Natural killer cell (primary cell): ENCODE measurements at regions not wholly inside any gene's neighbourhood (a gene's known extent, or its start where the extent isn't known, plus 50 kb on each side); places are given as distances from the start of the nearest gene placed in this dataset.

Experiments
- ATAC-seq, 3 donors: fragments of 150-1000 bp in 2 of 3; fragments of 200-7000 bp in 1 of 3; cut with Tn5 transposase; 1 replicate in 1 of 3; 2 replicates in 2 of 3; pipeline ENCODE4 v1.10.0; 2021; ENCODE audit warnings: mild to moderate bottlenecking in 2 of 3, moderate library complexity in 2 of 3
- DNase-seq, 2 donors: peaks; one replicate each; pipeline versions ENCODE4 v3.0.0 to v3.0.0-alpha.2; 2013 to 2021; ENCODE audit warnings: mixed read lengths in 1 of 2
- H3K27ac ChIP-seq: one replicate; pipeline ENCODE4 v1.5.1; 2013; ENCODE audit warnings: mild to moderate bottlenecking, low read length
- H3K27me3 ChIP-seq: one replicate; pipeline ENCODE4 v1.6.1; 2013; ENCODE audit warnings: low read length; ENCODE audit not compliant: control insufficient read depth, insufficient read depth
- H3K36me3 ChIP-seq: one replicate; pipeline ENCODE4 v1.6.1; 2013; ENCODE audit warnings: low read length; ENCODE audit not compliant: control insufficient read depth, insufficient read depth
- H3K4me1 ChIP-seq: one replicate; pipeline ENCODE4 v1.6.1; 2013; ENCODE audit warnings: low read length; ENCODE audit not compliant: control insufficient read depth, insufficient read depth
- H3K4me3 ChIP-seq: one replicate; pipeline ENCODE4 v1.5.1; 2013; ENCODE audit warnings: low read length
- H3K9me3 ChIP-seq: one replicate; pipeline ENCODE4 v1.6.1; 2013; ENCODE audit warnings: low read length; ENCODE audit not compliant: control insufficient read depth, insufficient read depth
- H3K27ac Mint-ChIP-seq, 2 donors: one replicate each; pipeline ENCODE4 v1.8.0; 2022; ENCODE audit warnings: mild to moderate bottlenecking in 2 of 2, mixed read lengths in 2 of 2, moderate library complexity in 1 of 2
- H3K27me3 Mint-ChIP-seq, 2 donors: one replicate each; pipeline ENCODE4 v1.8.0; 2022; ENCODE audit warnings: low read depth in 2 of 2, mixed read lengths in 2 of 2
- H3K36me3 Mint-ChIP-seq: one replicate; pipeline ENCODE4 v1.8.0; 2022; ENCODE audit warnings: mixed read lengths
- H3K4me1 Mint-ChIP-seq, 2 donors: one replicate each; pipeline ENCODE4 v1.8.0; 2022; ENCODE audit warnings: mixed read lengths in 2 of 2
- H3K4me3 Mint-ChIP-seq: one replicate; pipeline ENCODE4 v1.8.0; 2022; ENCODE audit warnings: mild to moderate bottlenecking, moderate library complexity, mixed read lengths
- H3K9me3 Mint-ChIP-seq, 2 donors: one replicate each; pipeline ENCODE4 v1.8.0; 2022; ENCODE audit warnings: mixed read lengths in 2 of 2
- CTCF ChIP-seq: fragments of 200-600 bp; IDR thresholded peaks from one replicate; pipeline ENCODE4 v1.8.0; 2022; ENCODE audit warnings: antibody characterized with exemption
- WGBS: methylation state at CpG from one replicate; pipeline ENCODE4 v1.1.7; 2013; ENCODE audit warnings: missing lambda C conversion rate; ENCODE audit not compliant: insufficient coverage; 5-methylcytosine and 5-hydroxymethylcytosine counted together
- intact Hi-C: fragments of 100-400 bp; cut with micrococcal nuclease; formaldehyde crosslinking; loops from one replicate; pipeline ENCODE4 v1.14.2; 2022

GRCh38 chr11:81039916-81040524 is 1599.2 kb upstream of the TENM4 start:
- TF ChIP-seq CTCF: no peak
- Histone ChIP-seq H3K27me3 (no peaks in the 10 kb centered on the region), H3K4me3 (no peak overlapping the region), H3K27ac (no peak overlapping the region), H3K4me1 (no peaks in the 10 kb centered on the region), H3K9me3 (peaks cover 4% of the 10 kb centered on the region), H3K36me3 (no peaks in the 10 kb centered on the region)
- no peak for DNase-seq
- no peaks in the 10 kb centered on the region for H3K4me1 Mint-ChIP-seq
- H3K4me3 Mint-ChIP-seq: no peak overlapping the region
- peaks cover 12 to 14% of the 10 kb centered on the region in 2 donors for H3K9me3 Mint-ChIP-seq
- intact Hi-C loops: no loop called here
- no peaks in the 10 kb centered on the region for H3K36me3 Mint-ChIP-seq
- no peaks in the 10 kb centered on the region for H3K27me3 Mint-ChIP-seq
- H3K27ac Mint-ChIP-seq: no peak overlapping the region
- no peak for ATAC-seq
- 52% methylated on average over 2 of the region's 2 CpGs for WGBS

GRCh38 chr11:81036168-81036870 is 1595.5 kb upstream of the TENM4 start:
- peaks cover 4% of the 10 kb centered on the region for H3K9me3 ChIP-seq
- TF ChIP-seq CTCF: no peak
- no peak for ATAC-seq
- intact Hi-C loops: no loop called here
- no peak overlapping the region for H3K27ac ChIP-seq
- Mint-ChIP-seq H3K9me3 (peaks cover 14 to 15% of the 10 kb centered on the region in 2 donors), H3K36me3 (no peaks in the 10 kb centered on the region), H3K27me3 (no peaks in the 10 kb centered on the region), H3K4me1 (no peaks in the 10 kb centered on the region), H3K27ac (no peak overlapping the region), H3K4me3 (no peak overlapping the region)
- 94% methylated on average over 3 of the region's 3 CpGs for WGBS
- H3K4me1 ChIP-seq: no peaks in the 10 kb centered on the region
- no peaks in the 10 kb centered on the region for H3K36me3 ChIP-seq
- no peak overlapping the region for H3K4me3 ChIP-seq
- DNase-seq: no peak
- H3K27me3 ChIP-seq: no peaks in the 10 kb centered on the region

- Histone ChIP-seq H3K36me3 (no peaks in the 10 kb centered on the region), H3K4me1 (no peaks in the 10 kb centered on the region), H3K27ac (no peak overlapping the region), H3K4me3 (no peak overlapping the region), H3K9me3 (peaks cover 4% of the 10 kb centered on the region), H3K27me3 (no peaks in the 10 kb centered on the region)
- Mint-ChIP-seq H3K4me3 (no peak overlapping the region), H3K4me1 (no peaks in the 10 kb centered on the region), H3K36me3 (no peaks in the 10 kb centered on the region), H3K9me3 (peaks cover 6 to 7% of the 10 kb centered on the region in 2 donors), H3K27me3 (no peaks in the 10 kb centered on the region), H3K27ac (no peak overlapping the region)
- DNase-seq: no peak
- ATAC-seq: no peak
- 93% methylated on average over 6 of the region's 6 CpGs for WGBS
- no peak for TF ChIP-seq CTCF
- intact Hi-C loops: no loop called here
Observed at GRCh38 chr11:81033779-81034540, 1593.1 kb upstream of the TENM4 start.
